AML-193 (cell line): ENCODE measurements at regions not wholly inside any gene's neighbourhood (a gene's known extent, or its start where the extent isn't known, plus 50 kb on each side); places are given as distances from the start of the nearest gene placed in this dataset.
A peak's percentile ranks its signal among the peaks of the same experiment; 100 is the strongest.

ENCODE experiments used
- DNase-seq, 2 experiments: peaks; one replicate each; lab custom pipeline; 2025; lab: John Stamatoyannopoulos, UW

- no peak for DNase-seq
These were observed 951.8 kb upstream of the MAP3K7 start for GRCh38 chr6:91538622-91539021.

GRCh38 chr6:91534614-91535013 is 947.7 kb upstream of the MAP3K7 start:
- peak in 1 of 2 experiments; percentile 6 for DNase-seq

GRCh38 chr6:91523511-91523910 is 936.6 kb upstream of the MAP3K7 start:
- no peak for DNase-seq

- no peak for DNase-seq
These were observed 935.1 kb upstream of the MAP3K7 start for GRCh38 chr6:91521999-91522398.

- no peak for DNase-seq
These were observed 922.8 kb upstream of the MAP3K7 start for GRCh38 chr6:91509711-91510110.

- DNase-seq, result no peak
These were observed 922.2 kb upstream of the MAP3K7 start for GRCh38 chr6:91509039-91509438.

- no peak for DNase-seq
These were observed 919.6 kb upstream of the MAP3K7 start for GRCh38 chr6:91506509-91506908.

- no peak for DNase-seq
These were observed 918.3 kb upstream of the MAP3K7 start for GRCh38 chr6:91505199-91505598.

GRCh38 chr6:91501930-91502329 is 915.1 kb upstream of the MAP3K7 start:
- no peak for DNase-seq

GRCh38 chr6:91500689-91501303 is 913.9 kb upstream of the MAP3K7 start:
- DNase-seq, result no peak

GRCh38 chr6:91498576-91498975 is 911.7 kb upstream of the MAP3K7 start:
- no peak for DNase-seq

GRCh38 chr6:91497770-91498169 is 910.9 kb upstream of the MAP3K7 start:
- DNase-seq, result no peak

GRCh38 chr6:91490671-91491301 is 903.9 kb upstream of the MAP3K7 start:
- DNase-seq, result no peak

- peak in 1 of 2 experiments; percentile 19 for DNase-seq
These were observed 901.0 kb upstream of the MAP3K7 start for GRCh38 chr6:91487696-91488392.

GRCh38 chr6:91486200-91486599 is 899.3 kb upstream of the MAP3K7 start:
- no peak for DNase-seq

- DNase-seq, result no peak
These were observed 898.2 kb upstream of the MAP3K7 start for GRCh38 chr6:91485047-91485446.

- no peak for DNase-seq
These were observed 896.7 kb upstream of the MAP3K7 start for GRCh38 chr6:91483415-91484105.

- DNase-seq, result no peak
These were observed 895.6 kb upstream of the MAP3K7 start for GRCh38 chr6:91482498-91482897.

- no peak for DNase-seq
These were observed 893.5 kb upstream of the MAP3K7 start for GRCh38 chr6:91480402-91480801.

- no peak for DNase-seq
These were observed 890.8 kb upstream of the MAP3K7 start for GRCh38 chr6:91477688-91478087.

GRCh38 chr6:91476000-91476399 is 889.1 kb upstream of the MAP3K7 start:
- no peak for DNase-seq

GRCh38 chr6:91465393-91465792 is 878.5 kb upstream of the MAP3K7 start:
- no peak for DNase-seq

GRCh38 chr6:91464718-91465117 is 877.8 kb upstream of the MAP3K7 start:
- no peak for DNase-seq
